H9 (cell line): ENCODE measurements at regions not wholly inside any gene's neighbourhood (a gene's known extent, or its start where the extent isn't known, plus 50 kb on each side); places are given as distances from the start of the nearest gene placed in this dataset.

Source experiments
- DNase-seq: peaks from one replicate; pipeline ENCODE4 v3.0.0-alpha.2; 2017
- H2AFZ ChIP-seq: one replicate; pipeline ENCODE4 v1.6.1; 2013; ENCODE audit warnings: mild to moderate bottlenecking, low read length, control low read depth, moderate library complexity
- H2AK5ac ChIP-seq: 2 replicates; pipeline ENCODE4 v1.6.1; 2013; ENCODE audit warnings: low read length, control low read depth, mixed read lengths; ENCODE audit not compliant: insufficient read length
- H2BK120ac ChIP-seq: one replicate; pipeline ENCODE4 v1.6.1; 2013; ENCODE audit warnings: low read depth, mild to moderate bottlenecking, low read length, control low read depth, inconsistent platforms; ENCODE audit not compliant: poor library complexity, severe bottlenecking
- H2BK12ac ChIP-seq: 2 replicates; pipeline ENCODE4 v1.6.1; 2013; ENCODE audit warnings: low read length, control low read depth, mixed read lengths, low read depth; ENCODE audit not compliant: insufficient read length
- H2BK15ac ChIP-seq: 2 replicates; pipeline ENCODE4 v1.6.1; 2013; ENCODE audit warnings: low read depth, low read length, control low read depth
- H2BK20ac ChIP-seq: one replicate; pipeline ENCODE4 v1.6.1; 2013; ENCODE audit warnings: low read depth, mild to moderate bottlenecking, low read length, control low read depth, inconsistent platforms; ENCODE audit not compliant: poor library complexity, severe bottlenecking
- H2BK5ac ChIP-seq: 2 replicates; pipeline ENCODE4 v1.6.1; 2013; ENCODE audit warnings: low read length, control low read depth, mixed read lengths; ENCODE audit not compliant: insufficient read length
- H3K14ac ChIP-seq: 2 replicates; pipeline ENCODE4 v1.6.1; 2013; ENCODE audit warnings: low read length, control low read depth; ENCODE audit not compliant: insufficient read depth
- H3K18ac ChIP-seq: 2 replicates; pipeline ENCODE4 v1.6.1; 2013; ENCODE audit warnings: low read depth, mild to moderate bottlenecking, mixed read lengths, low read length, control low read depth; ENCODE audit not compliant: insufficient read length
- H3K23ac ChIP-seq: 2 replicates; pipeline ENCODE4 v1.6.1; 2013; ENCODE audit warnings: low read length, control low read depth, mixed read lengths, low read depth; ENCODE audit not compliant: insufficient read length
- H3K23me2 ChIP-seq: 2 replicates; pipeline ENCODE4 v1.6.1; 2013; ENCODE audit warnings: low read depth, mild to moderate bottlenecking, mixed read lengths, low read length, control low read depth; ENCODE audit not compliant: insufficient read length, poor library complexity, severe bottlenecking
- H3K27ac ChIP-seq: 2 replicates; pipeline ENCODE4 v1.5.1; 2013; ENCODE audit warnings: low read length, control low read depth, mixed read lengths, low read depth; ENCODE audit not compliant: insufficient read length
- H3K27me3 ChIP-seq: 2 replicates; pipeline ENCODE4 v1.6.1; 2013; ENCODE audit warnings: low read length, control low read depth, inconsistent platforms; ENCODE audit not compliant: insufficient read depth
- H3K4ac ChIP-seq: 2 replicates; pipeline ENCODE4 v1.6.1; 2013; ENCODE audit warnings: low read depth, mild to moderate bottlenecking, control low read depth, inconsistent platforms, low read length, moderate library complexity
- H3K4me1 ChIP-seq: 2 replicates; pipeline ENCODE4 v1.6.1; 2013; ENCODE audit warnings: low read length, control low read depth, inconsistent platforms; ENCODE audit not compliant: insufficient read depth
- H3K4me2 ChIP-seq: 2 replicates; pipeline ENCODE4 v1.6.1; 2013; ENCODE audit warnings: low read length, control low read depth, mixed read lengths; ENCODE audit not compliant: insufficient read length, insufficient read depth
- H3K56ac ChIP-seq: 2 replicates; pipeline ENCODE4 v1.6.1; 2013; ENCODE audit warnings: low read depth, mild to moderate bottlenecking, mixed read lengths, low read length, control low read depth; ENCODE audit not compliant: insufficient read length
- H3K79me1 ChIP-seq: 2 replicates; pipeline ENCODE4 v1.6.1; 2013; ENCODE audit warnings: low read depth, mild to moderate bottlenecking, moderate library complexity, low read length, control low read depth, inconsistent platforms; ENCODE audit not compliant: insufficient read depth, poor library complexity, severe bottlenecking
- H3K79me2 ChIP-seq: 2 replicates; pipeline ENCODE4 v1.6.1; 2013; ENCODE audit warnings: low read length, control low read depth, inconsistent platforms; ENCODE audit not compliant: insufficient read depth
- H3K9ac ChIP-seq: 2 replicates; pipeline ENCODE4 v1.6.1; 2013; ENCODE audit warnings: low read length, control low read depth, mixed read lengths; ENCODE audit not compliant: insufficient read length; ENCODE audit errors: extremely low read depth
- H3K9me3 ChIP-seq: one replicate; pipeline ENCODE4 v1.6.1; 2013; ENCODE audit warnings: low read depth, low read length, inconsistent platforms; ENCODE audit not compliant: control insufficient read depth
- H3T11ph ChIP-seq: one replicate; pipeline ENCODE4 v1.6.1; 2013; ENCODE audit warnings: mild to moderate bottlenecking, low read length, control low read depth, inconsistent platforms
- H4K20me1 ChIP-seq: one replicate; pipeline ENCODE4 v1.6.1; 2013; ENCODE audit not compliant: control insufficient read depth, insufficient read length, insufficient read depth
- H4K5ac ChIP-seq: 2 replicates; pipeline ENCODE4 v1.6.1; 2013; ENCODE audit warnings: low read depth, mild to moderate bottlenecking, mixed read lengths, low read length, control low read depth; ENCODE audit not compliant: insufficient read length
- H4K8ac ChIP-seq: replicated peaks from 2 replicates; pipeline ENCODE4 v1.6.1; 2013; ENCODE audit warnings: low read length, control low read depth, mixed read lengths, low read depth; ENCODE audit not compliant: insufficient read length
- H4K91ac ChIP-seq: 2 replicates; pipeline ENCODE4 v1.6.1; 2013; ENCODE audit warnings: low read depth, mild to moderate bottlenecking, moderate library complexity, mixed read lengths, low read length, control low read depth; ENCODE audit not compliant: insufficient read length
- H3K27ac Mint-ChIP-seq, 3 experiments: 2 replicates in 2 of 3; 3 replicates in 1 of 3; pipeline ENCODE4 v1.8.0; 2020 to 2021; ENCODE audit warnings: mixed read lengths in 3 of 3, mild to moderate bottlenecking in 1 of 3, moderate library complexity in 1 of 3
- H3K27me3 Mint-ChIP-seq: 2 replicates; pipeline ENCODE4 v1.8.0; 2021; ENCODE audit warnings: low read depth, mild to moderate bottlenecking, moderate library complexity, mixed read lengths
- H3K36me3 Mint-ChIP-seq, 3 experiments: 2 replicates in 2 of 3; 3 replicates in 1 of 3; pipeline ENCODE4 v1.8.0; 2020 to 2021; ENCODE audit warnings: low read depth in 3 of 3, mixed read lengths in 3 of 3; ENCODE audit not compliant: insufficient read depth in 1 of 3
- H3K4me1 Mint-ChIP-seq, 2 experiments: 2 replicates each; pipeline ENCODE4 v1.8.0; 2020; ENCODE audit warnings: mixed read lengths in 2 of 2
- H3K4me3 Mint-ChIP-seq, 2 experiments: 2 replicates in 1 of 2; 3 replicates in 1 of 2; pipeline ENCODE4 v1.8.0; 2020 to 2021; ENCODE audit warnings: mild to moderate bottlenecking in 2 of 2, mixed read lengths in 2 of 2, moderate library complexity in 1 of 2
- H3K9me3 Mint-ChIP-seq, 2 experiments: 2 replicates in 1 of 2; 3 replicates in 1 of 2; pipeline ENCODE4 v1.8.0; 2020; ENCODE audit warnings: mild to moderate bottlenecking in 2 of 2, mixed read lengths in 2 of 2, moderate library complexity in 1 of 2
- WGBS: extraction: QIAGEN DNeasy Blood & Tissue Kit; methylation state at CpG from one replicate; pipeline ENCODE4 v1.1.7; 2013; ENCODE audit warnings: missing lambda C conversion rate, low lambda C conversion rate, mixed read lengths; ENCODE audit not compliant: insufficient read length; ENCODE audit errors: extremely low coverage; 5-methylcytosine and 5-hydroxymethylcytosine counted together
- TF ChIP-seq, protein P1 (sequence below): fragments of 200-600 bp; sonication (generic); conservative IDR thresholded peaks from 3 replicates; pipeline ENCODE4 v1.8.0; 2021; ENCODE audit warnings: antibody characterized with exemption, mild to moderate bottlenecking

DNA sequence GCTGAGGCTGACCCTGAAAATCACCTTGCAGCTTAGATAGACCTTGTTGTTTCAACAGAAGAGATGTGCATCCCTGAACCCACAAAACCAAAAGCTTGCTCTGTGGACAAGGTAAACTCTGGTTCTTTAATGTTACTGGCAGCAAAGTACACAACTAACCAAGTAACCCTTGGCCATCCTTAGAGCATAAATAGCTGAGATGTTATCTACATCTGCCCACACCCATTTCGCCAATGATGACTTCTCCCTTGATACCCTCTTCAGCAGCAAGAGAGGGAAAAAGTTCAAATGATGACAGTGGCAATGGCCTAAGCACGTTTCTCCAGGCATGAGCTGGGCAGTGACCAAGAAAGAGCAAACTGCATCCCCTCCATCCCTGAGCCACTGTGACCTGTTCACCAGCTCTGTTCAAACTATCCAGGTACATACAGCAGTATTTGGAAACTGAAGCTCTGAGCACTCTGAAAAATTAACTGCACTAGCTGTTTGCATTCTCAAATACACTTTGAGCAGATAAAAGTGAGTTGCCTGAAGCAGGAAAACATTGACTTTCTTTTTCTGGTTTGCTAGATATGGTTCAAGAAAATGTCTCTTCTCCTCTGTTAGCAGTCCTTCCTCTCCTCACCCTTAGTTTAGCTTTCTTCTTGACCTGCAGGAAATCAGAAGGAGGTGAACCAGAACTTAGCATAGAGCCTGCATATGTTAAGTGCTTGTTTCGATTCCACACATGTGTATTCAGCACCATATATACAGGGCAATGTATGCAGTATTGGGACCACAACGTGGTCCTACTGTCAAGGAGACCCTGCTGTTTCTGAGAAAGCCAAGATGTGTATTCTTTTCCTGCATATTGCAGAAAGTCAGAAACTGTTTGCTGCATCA, 231.7 kb downstream of the FOXO1 start:
- Histone ChIP-seq H3K14ac (no peak overlapping the region), H2BK12ac (no peak overlapping the region), H2AK5ac (no peak overlapping the region), H2BK15ac (no peak overlapping the region), H3K4ac (no peak overlapping the region), H3K18ac (no peak overlapping the region), H3K27me3 (no peaks in the 10 kb centered on the region), H3K23me2 (no peaks in the 10 kb centered on the region), H3K79me2 (no peaks in the 10 kb centered on the region), H4K91ac (no peak overlapping the region), H2BK120ac (no peak overlapping the region), H3K4me1 (no peaks in the 10 kb centered on the region), H3K23ac (no peak overlapping the region), H4K8ac (no peak overlapping the region), H4K5ac (no peak overlapping the region), H3K27ac (no peak overlapping the region), H4K20me1 (no peaks in the 10 kb centered on the region), H3K79me1 (no peaks in the 10 kb centered on the region), H2BK5ac (no peak overlapping the region), H2BK20ac (no peak overlapping the region), H2AFZ (no peak overlapping the region), H3K9me3 (no peaks in the 10 kb centered on the region), H3K9ac (no peak overlapping the region), H3T11ph (no peak overlapping the region), H3K56ac (no peak overlapping the region), H3K4me2 (no peak overlapping the region)
- H3K9me3 Mint-ChIP-seq, result peaks cover 6 to 8% of the 10 kb centered on the region in 2 experiments; a peak in 3 of 5 replicates
- no peak overlapping the region for H3K27ac Mint-ChIP-seq
- DNase-seq, result no peak
- no CpG with 5 or more reads among the region's 4 CpGs for WGBS
- H3K4me1 Mint-ChIP-seq, result peaks cover 5 to 7% of the 10 kb centered on the region in 2 experiments; a peak in 3 of 4 replicates
- TF ChIP-seq, protein P1, sequence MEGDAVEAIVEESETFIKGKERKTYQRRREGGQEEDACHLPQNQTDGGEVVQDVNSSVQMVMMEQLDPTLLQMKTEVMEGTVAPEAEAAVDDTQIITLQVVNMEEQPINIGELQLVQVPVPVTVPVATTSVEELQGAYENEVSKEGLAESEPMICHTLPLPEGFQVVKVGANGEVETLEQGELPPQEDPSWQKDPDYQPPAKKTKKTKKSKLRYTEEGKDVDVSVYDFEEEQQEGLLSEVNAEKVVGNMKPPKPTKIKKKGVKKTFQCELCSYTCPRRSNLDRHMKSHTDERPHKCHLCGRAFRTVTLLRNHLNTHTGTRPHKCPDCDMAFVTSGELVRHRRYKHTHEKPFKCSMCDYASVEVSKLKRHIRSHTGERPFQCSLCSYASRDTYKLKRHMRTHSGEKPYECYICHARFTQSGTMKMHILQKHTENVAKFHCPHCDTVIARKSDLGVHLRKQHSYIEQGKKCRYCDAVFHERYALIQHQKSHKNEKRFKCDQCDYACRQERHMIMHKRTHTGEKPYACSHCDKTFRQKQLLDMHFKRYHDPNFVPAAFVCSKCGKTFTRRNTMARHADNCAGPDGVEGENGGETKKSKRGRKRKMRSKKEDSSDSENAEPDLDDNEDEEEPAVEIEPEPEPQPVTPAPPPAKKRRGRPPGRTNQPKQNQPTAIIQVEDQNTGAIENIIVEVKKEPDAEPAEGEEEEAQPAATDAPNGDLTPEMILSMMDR, result no peak
- H3K4me3 Mint-ChIP-seq, result no peak overlapping the region
- H3K27me3 Mint-ChIP-seq, result no peaks in the 10 kb centered on the region
- peaks cover 0 to 6% (median 2%) of the 10 kb centered on the region in 3 experiments; a peak in 4 of 7 replicates for H3K36me3 Mint-ChIP-seq
